ENCODE measurements at regions not wholly inside any gene's neighbourhood (a gene's known extent, or its start where the extent isn't known, plus 50 kb on each side); places are given as distances from the start of the nearest gene placed in this dataset.

DNA sequence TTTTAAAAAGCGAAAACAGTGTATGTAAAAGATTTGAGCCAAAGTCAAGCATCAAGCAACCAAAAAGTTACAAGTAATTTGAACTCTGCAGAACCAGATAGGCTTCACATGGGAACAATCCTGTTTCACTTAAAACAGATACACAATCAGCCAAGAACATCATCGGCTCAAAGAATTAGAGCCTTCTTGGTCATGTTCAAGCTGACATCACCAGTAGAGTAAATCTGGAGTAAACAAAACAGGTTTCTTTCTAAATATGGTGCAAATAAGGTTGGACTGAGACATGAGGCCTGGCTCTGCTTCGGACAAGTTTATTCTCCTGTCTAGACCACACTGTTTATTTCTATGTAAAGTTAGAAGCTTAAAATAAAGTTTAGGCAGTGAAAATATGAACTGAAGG lies 116.0 kb downstream of the GMNC start:
- TF ChIP-seq, protein P1, sequence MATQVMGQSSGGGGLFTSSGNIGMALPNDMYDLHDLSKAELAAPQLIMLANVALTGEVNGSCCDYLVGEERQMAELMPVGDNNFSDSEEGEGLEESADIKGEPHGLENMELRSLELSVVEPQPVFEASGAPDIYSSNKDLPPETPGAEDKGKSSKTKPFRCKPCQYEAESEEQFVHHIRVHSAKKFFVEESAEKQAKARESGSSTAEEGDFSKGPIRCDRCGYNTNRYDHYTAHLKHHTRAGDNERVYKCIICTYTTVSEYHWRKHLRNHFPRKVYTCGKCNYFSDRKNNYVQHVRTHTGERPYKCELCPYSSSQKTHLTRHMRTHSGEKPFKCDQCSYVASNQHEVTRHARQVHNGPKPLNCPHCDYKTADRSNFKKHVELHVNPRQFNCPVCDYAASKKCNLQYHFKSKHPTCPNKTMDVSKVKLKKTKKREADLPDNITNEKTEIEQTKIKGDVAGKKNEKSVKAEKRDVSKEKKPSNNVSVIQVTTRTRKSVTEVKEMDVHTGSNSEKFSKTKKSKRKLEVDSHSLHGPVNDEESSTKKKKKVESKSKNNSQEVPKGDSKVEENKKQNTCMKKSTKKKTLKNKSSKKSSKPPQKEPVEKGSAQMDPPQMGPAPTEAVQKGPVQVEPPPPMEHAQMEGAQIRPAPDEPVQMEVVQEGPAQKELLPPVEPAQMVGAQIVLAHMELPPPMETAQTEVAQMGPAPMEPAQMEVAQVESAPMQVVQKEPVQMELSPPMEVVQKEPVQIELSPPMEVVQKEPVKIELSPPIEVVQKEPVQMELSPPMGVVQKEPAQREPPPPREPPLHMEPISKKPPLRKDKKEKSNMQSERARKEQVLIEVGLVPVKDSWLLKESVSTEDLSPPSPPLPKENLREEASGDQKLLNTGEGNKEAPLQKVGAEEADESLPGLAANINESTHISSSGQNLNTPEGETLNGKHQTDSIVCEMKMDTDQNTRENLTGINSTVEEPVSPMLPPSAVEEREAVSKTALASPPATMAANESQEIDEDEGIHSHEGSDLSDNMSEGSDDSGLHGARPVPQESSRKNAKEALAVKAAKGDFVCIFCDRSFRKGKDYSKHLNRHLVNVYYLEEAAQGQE (IDR thresholded peaks at IDR 0.05; ENCODE audit: insufficient read depth in 1 of 2, low read depth in 2 of 2, low read length in 1 of 2), result no peak
- TF ChIP-seq, protein P2, sequence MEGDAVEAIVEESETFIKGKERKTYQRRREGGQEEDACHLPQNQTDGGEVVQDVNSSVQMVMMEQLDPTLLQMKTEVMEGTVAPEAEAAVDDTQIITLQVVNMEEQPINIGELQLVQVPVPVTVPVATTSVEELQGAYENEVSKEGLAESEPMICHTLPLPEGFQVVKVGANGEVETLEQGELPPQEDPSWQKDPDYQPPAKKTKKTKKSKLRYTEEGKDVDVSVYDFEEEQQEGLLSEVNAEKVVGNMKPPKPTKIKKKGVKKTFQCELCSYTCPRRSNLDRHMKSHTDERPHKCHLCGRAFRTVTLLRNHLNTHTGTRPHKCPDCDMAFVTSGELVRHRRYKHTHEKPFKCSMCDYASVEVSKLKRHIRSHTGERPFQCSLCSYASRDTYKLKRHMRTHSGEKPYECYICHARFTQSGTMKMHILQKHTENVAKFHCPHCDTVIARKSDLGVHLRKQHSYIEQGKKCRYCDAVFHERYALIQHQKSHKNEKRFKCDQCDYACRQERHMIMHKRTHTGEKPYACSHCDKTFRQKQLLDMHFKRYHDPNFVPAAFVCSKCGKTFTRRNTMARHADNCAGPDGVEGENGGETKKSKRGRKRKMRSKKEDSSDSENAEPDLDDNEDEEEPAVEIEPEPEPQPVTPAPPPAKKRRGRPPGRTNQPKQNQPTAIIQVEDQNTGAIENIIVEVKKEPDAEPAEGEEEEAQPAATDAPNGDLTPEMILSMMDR (IDR thresholded peaks at IDR 0.05), result no peak

All from Panc1 (cell line).